DMS153 (cell line): ENCODE measurements at regions not wholly inside any gene's neighbourhood (a gene's known extent, or its start where the extent isn't known, plus 50 kb on each side); places are given as distances from the start of the nearest gene placed in this dataset.
A peak's percentile ranks its signal among the peaks of the same experiment; 100 is the strongest.
"Not testable (repeated sequence)": the region's sequence is repeated elsewhere in the genome, so short reads cannot be mapped to it uniquely, and the experiment has no call there.

Source experiments
- DNase-seq: peaks from one replicate; lab custom pipeline; 2025; lab: John Stamatoyannopoulos, UW

DNA sequence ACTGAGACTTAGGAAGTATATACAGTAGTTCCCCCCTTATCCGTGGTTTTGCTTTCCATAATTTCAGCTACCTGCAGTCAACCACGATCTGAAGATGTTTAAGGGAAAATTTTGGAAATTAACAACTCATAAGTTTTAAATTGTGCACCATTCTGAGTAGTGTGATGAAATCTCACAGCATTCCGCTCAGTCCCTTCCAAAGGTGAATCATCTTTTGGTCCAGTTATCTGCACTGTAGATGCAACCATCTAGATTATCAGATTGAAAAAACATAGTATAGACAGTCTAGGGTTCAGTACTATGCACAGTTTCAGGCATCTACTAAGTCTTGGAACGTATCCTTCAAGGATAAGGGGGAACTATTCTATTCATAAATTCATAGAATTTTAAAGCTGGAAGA, 109.0 kb downstream of the ANXA3 start:
- DNase-seq = no peak

GRCh38 chr4:78661086-78661690, 109.6 kb downstream of the ANXA3 start:
- no peak for DNase-seq

DNA sequence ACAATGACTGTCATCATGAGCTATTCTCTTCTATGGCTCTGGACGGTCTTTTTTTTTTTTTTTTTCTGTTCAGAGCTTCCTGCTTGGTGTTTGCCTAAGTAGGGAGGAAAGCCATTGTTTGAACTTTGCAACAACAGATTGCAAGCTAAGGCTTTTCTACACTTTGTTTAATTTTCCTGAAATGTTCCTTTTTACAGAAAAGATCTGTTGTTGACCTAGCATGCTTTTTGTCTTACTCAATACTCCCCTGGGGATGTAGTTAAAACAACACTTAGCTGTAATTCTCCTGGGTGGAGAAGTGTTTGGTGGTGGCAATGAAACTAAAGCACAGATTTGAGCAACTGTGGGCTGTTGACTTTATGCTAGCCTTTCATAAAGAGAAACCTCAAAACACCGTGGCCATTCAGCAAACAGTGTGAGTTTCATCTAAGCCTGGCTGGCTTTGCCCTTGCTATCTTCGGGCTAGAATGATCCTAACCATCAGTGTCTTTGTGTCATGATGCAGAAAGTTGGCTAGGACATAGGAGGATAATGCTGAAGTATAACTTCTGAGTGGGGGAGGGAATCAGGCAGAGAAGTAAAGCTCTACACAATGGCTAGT, 110.5 kb downstream of the ANXA3 start:
- DNase-seq = peak; percentile 86

GRCh38 chr4:78662658-78663057, 111.1 kb downstream of the ANXA3 start:
- no peak for DNase-seq

DNA sequence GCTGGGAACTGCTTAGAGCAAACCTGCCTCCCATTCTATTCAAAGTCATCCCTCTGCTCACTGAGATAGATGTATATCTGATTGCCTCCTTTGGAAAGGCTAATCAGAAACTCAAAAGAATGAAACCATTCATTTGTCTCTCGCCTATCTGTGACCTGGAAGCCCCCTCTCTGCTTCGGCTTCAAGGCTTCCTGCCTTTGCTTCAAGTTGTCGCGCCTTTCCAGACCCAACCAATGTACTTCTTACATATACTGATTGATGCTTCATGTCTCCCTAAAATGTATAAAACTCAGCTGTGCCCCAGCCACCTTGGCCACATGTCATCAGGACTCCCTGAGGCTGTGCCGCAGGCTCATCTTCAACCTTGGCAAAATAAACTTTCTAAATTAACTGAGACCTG, 111.9 kb upstream of the BMP2K start:
- DNase-seq = not testable (repeated sequence)

- no peak for DNase-seq
Observed at GRCh38 chr4:78665216-78665770, 110.9 kb upstream of the BMP2K start.

GRCh38 chr4:78666830-78667258, 109.3 kb upstream of the BMP2K start:
- DNase-seq = no peak

- DNase-seq = no peak
Observed at GRCh38 chr4:78667325-78667724, 108.8 kb upstream of the BMP2K start.

DNA sequence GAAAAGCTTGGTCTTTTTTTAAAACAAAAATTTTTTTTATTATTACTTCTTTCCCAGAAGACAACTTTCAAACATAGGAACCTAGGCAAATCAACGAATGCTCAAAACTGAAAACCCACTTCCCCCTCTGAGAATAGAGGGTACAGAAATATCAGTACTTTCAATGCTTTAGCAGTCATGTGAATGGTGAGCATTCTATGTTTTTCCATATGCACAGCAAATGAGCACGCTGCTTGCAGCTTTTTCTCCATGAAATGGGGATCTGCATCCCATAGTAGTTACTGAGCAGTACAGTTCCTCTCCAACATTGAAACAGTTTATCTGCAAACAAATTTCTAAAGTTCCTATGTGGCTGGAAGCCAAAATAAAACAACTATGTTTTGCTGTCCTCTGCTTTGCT, 108.4 kb upstream of the BMP2K start:
- no peak for DNase-seq

GRCh38 chr4:78669453-78669852, 106.7 kb upstream of the BMP2K start:
- no peak for DNase-seq

GRCh38 chr4:78671903-78672815, 104.0 kb upstream of the BMP2K start:
- no peak for DNase-seq

GRCh38 chr4:78673337-78673736, 102.8 kb upstream of the BMP2K start:
- no peak for DNase-seq

DNA sequence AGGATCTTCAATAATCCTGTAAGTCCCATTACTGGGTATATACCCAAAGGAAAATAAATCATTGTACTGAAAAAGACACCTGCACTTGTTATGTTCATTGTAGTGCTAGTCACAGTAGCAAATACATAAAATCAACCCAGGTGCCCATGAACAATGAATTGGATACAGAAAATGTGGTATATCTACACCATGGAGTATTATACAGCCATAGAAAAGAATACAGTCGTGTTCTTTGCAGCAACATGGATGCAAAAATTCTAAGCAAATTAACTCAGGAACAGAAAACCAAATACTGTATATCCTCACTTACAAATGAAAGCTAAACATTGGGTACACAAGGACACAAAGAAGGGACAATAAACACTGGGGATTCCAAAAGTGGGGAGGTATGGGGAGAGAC, 100.8 kb upstream of the BMP2K start:
- no peak for DNase-seq

DNA sequence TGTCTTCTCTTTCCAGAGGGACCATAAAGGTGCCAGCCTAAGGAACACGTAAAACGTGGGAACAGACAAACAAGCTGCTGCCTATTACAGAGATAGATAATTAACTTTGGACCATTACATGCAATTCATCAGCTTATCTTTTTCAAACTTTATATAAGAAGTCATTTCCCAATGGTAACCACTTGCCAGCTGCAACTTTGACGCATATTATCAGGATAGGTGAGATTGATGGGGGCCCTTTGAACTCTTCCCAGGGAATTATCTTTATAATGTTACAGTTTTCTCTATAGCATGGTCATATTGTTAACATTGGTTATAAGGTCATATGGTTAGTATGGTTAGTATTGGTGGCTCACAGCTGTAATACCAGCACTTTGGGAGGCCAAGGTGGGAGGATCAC, 94.1 kb upstream of the BMP2K start:
- DNase-seq = no peak

DNA sequence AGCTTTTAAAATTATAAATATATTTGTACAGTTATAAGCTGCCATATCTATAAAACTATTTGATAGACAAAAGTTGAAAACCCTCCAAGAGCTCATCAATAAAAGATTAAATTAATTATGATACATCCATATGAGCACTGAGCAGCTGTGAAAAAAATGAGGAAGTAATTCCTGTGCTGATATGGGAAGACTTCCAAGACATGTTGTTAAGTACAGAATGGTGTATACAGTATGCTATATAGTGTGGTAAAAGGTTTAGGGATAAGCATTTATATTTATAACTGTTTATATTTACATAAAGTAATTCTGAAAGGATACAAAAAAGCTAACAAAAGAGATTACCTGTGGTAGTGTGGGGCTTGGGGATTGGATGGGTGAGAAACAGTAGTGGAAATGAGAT, 92.8 kb upstream of the BMP2K start:
- DNase-seq = no peak

GRCh38 chr4:78684325-78685079, 91.6 kb upstream of the BMP2K start:
- no peak for DNase-seq

- no peak for DNase-seq
Observed at GRCh38 chr4:78687818-78688217, 88.3 kb upstream of the BMP2K start.

DNA sequence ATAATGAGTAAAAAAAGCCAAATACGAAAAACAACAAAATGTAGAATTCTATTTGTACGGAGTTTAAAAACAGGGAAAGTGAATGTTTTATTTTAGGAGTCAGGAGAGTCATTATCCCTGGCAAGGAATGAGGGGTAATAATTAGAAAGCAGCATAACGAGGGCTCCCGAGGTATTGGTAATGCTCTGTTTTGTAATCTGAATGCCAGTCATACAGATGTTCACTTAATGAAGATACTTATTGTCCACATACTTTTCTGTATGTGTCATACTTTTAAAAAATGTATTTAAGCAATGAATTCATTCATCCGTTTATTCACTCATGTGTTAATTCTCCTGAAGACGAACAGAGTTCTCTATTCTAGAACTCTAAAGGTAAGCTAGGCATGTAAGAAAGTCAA, 87.8 kb upstream of the BMP2K start:
- DNase-seq = no peak

- no peak for DNase-seq
Observed at GRCh38 chr4:78689261-78689660, 86.9 kb upstream of the BMP2K start.

DNA sequence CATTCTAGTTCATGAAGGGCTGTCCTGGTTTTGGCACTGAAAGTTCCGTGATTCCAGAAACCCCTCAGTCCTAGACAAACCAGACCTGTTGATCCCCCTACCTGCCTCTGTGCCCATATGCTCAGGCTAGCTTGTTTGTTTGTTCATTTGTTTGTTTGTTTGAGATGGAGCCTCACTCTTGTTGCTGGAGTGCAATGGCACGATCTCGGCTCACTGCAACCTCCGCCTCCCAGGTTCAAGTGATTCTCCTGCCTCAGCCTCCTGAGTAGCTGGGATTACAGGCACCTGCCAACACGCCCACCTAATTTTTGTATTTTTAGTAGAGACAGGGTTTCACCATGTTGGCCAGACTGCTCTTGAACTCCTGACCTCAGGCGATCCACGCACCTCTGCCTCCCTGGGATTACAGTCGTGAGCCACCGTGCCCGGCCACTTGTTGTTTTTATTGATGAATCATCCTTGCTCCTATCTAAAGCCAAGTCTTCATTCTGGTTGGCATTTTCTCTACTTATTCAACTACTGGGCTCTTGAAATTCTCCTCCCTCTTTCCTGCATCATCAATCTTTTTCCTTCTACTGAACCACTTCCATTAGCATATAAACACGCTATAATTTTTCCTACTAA, 86.3 kb upstream of the BMP2K start:
- DNase-seq = no peak

DNA sequence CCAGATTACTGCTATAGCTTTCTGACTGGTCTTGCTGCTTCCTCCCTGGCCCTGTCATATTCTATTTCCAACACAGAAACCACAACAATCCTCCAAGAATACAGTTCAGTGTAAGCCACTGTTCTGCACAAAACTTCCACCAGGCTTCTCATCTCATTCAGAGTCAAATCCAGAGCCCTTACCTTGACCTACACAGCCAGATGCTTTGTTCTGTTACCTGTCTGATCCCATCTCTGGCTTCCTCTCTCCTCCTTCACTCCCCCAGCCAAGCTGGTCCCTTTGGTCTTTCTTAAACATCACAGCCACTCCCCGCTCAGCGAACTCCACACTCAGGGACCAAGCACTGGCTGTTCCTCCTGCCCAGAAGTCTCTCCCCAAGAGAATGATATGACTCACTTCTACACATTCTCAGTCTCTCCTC, 84.8 kb upstream of the BMP2K start:
- DNase-seq = no peak
